ENCODE measurements at regions not wholly inside any gene's neighbourhood (a gene's known extent, or its start where the extent isn't known, plus 50 kb on each side); places are given as distances from the start of the nearest gene placed in this dataset.
"Not testable (repeated sequence)": the region's sequence is repeated elsewhere in the genome, so short reads cannot be mapped to it uniquely, and the experiment has no call there.

DNA sequence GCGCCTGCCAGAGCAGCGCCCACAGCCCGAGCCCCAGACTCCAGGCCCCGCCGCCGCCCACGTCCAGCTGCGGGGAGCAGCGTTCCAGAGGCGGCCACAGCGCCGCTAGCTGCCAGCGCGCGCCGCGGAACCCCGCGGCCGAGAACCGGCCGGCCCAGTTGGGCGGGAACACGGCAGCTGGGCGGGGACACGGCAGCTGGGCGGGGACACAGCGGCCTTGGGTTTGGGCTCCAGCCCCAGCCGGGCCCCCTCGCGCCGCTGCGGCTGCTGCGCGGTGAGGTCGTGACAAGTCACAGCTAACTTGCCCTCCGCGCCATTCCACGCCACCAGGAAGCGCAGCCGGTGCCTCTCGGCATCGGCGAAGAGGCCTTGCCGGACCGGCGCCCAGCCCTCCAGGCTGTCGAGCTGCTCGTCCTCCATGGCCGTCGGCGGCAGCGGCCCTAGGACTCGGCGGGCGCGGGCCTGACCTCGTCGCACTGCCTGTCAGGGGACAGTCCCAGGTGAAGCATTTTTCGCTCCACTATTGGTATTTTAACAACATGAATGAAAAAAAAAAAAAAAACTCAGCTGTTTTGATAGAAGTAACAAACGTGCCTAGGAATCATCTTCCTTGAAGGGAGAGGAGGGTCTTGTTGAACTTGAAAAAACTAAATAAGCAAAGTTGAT, 56.6 kb upstream of the GOLGA8N start:
- peak; percentile 2 for DNase-seq (ENCODE audit: low spot score)

DNA sequence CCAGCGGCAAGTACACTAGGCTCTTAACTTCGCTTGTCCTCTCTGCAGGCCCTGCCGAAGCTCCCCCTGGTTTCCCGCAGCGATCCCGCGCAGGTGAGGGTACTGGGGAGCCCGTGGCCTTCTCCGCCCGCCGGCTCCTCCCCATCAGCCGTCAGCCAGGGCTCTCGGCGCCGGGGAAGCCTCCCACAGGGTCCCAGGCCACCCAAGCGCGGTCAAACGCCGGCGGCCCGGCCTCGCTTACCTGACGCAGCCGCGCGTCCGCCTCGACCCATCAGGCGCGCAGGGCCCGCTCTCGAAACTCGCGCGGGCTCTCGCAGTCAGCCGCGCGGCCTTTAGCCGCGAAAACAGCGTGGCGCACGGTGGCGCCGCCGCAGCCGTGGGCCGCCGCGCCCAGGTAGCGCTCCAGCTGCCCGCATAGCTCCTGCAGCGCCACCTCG, 57.2 kb upstream of the GOLGA8N start:
- not testable (repeated sequence) for DNase-seq (ENCODE audit: low spot score)

DNA sequence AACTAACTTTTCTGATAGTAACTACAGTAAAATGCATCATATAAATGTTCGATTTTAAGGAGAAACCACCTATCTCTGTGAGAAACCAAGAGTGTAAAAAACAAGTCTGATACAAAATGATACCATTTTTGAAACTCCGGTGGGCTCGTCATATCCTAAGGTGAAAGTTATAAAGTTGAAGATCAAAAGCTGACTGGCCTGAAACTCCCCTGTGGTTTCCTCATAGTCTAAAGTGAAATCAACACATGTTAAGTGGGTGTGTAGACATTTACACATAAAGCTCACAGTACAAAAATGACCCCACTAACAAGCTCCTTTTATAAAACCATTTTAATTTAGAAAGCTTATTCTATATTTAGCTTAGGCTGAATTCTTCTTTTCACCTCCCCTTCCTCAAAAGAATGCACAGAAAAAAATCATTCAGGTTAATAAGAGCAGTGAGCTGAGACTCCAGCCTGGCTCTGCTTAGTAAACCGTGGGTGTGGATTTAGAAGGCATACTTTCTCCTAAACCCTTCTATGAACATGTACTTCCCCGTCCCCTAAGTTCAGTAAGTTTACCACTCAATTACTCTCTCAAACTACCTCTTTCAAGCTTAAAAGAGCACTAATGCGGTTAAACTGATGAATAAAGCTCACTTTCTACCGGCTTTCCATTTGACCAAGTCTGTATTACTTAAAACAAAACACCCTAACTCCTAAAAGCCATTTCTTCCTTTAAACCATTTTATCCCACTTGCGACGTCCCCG, 57.9 kb upstream of the GOLGA8N start:
- not testable (repeated sequence) for DNase-seq (ENCODE audit: low spot score)

DNA sequence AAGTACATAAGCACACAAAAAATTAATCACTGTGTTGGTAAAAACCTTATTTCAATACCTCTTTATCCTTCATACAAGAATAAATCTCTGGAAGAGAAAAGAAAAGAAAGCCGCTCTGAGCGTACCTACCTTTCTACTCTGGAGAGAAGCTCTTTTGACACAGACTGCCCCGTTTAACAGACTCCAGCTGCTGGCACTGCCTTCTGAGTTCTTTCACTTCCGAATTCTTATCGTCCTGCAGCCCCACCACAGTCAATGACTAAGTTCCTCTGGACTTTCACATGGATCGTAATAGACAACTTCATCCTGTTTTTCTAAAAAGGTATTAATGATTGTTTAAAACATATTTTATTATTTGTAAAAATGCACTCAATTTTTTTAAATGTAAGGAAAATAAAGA, 67.5 kb upstream of the GOLGA8O start:
- DNase-seq (ENCODE audit: low spot score): not testable (repeated sequence)

DNA sequence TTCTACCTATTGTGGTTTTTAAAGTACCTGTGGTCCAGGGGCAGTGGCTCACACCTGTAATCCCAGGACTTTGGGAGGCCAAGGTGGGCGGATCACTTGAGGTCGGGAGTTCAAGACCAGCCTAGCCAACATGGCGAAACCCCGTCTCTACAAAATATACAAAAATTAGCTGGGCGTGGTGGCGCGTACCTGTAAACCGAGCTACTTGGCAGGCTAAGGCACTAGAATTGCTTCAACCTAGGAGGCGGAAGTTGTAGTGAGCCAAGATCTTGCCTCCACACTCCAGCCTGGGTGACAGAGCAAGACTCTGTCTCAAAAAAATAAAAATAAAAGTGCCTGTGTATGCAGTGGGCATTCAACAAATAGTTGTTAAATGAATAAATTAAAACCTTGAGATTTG, 67.0 kb upstream of the GOLGA8O start:
- not testable (repeated sequence) for DNase-seq (ENCODE audit: low spot score)

DNA sequence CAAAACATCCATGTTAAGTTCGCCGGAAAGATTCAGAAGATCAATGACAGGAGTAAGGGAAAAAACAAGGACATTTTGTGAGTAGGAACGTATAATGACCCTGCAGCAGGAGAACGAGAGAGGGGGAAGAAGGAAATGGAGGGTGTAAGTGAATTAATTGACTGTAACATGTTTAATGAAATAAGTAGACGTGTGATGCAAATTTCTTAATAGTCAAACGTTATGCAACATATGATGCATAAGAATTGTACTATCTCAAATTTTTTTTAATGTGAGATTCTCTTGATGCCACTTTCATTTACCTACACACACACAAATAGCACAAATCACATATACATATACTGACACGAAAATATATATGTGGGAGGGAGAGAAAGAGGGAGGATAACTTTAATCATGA, 63.5 kb upstream of the GOLGA8O start:
- DNase-seq (ENCODE audit: low spot score): not testable (repeated sequence)

DNA sequence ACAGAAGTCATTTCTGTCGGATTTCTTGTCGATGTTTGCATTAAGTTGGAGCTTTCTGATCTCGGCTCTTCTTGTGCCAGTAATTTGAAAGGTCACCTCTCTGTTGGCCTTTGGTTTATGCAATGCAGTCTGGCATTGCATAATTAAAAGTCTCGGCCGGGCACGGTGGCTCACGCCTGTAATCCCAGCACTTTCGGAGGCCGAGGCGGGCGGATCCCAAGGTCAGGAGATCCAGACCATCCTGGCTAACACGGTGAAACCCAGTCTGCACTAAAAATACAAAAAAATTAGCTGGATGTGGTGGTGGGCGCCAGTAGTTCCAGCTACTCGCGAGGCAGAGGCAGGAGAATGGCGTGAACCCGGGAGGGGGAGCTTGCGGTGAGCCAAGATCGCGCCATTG, 62.6 kb upstream of the GOLGA8O start:
- DNase-seq (ENCODE audit: low spot score): not testable (repeated sequence)

DNA sequence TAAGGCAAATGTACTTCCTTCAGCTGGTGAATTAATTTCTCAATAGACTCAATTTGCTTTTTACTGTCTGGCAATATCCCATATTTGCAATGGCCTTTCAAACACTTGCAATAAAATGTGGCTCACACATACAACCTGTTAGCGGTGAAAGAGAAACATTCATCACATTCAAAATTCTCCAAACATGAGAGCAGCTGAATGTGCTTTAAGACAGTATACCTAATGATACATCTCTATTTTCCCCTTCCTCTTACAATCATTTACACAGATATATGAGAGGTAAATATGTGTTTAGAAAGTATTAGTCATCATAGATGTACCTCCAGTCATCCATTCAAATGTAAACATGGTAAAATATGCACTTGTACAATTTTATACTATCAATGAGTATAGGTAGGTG, 61.5 kb upstream of the GOLGA8O start:
- not testable (repeated sequence) for DNase-seq (ENCODE audit: low spot score)

DNA sequence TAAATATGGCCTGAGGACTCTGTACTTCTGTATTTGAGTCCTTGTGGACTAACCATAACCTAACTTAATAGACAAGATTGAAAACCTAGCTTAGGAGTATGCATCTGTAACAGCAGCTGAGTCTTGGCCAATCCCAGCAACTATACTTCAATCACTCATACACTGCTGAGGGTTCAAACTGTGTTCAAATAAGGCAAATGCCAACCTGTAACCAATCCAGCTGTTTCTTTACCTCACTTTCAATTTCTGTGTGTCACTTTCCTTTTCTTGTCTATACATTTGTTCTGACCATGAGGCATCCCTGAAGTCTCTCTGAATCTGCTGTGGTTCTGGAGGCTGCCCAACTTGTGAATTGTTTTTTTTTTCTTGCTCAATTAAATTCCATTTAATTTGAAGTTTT, 57.9 kb upstream of the GOLGA8O start:
- not testable (repeated sequence) for DNase-seq (ENCODE audit: low spot score)

DNA sequence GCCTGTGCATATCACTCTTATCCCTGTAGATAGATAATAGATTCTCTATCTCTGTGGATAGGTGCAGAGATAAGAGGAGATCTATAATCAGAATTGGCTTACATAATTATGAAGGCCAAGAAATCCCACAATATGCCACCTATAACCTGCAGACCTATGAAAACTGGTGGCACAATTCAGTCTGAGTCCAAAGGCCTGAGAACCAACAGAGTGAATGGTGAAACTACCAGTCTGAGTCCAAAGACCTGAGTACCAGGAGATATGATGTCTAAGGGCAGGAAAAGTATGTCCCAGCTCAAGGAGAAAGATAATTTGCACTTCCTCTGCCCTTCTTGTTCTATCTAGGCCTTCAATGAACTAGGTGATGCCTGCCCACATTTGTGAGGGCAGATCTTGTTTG, 54.6 kb upstream of the GOLGA8O start:
- DNase-seq (ENCODE audit: low spot score): not testable (repeated sequence)

DNA sequence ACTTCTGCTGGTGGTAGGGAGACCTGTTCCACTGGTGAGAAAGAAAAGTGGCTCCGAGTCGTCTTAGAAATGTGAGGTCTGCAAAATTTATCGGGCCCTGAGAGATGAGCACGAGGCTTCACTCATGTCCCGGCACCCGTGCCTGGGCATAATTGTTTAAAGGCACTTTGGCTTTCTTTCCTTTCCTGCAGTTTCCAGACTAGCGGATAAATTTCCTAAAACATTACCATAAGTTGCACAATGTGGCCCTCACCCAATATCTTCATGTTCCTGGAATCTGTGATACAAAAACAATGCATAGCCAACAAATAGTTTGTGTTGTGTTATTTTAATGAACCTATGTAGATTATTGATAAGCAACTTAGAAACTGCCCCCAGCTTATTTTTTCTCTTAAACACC, 52.6 kb upstream of the GOLGA8O start:
- DNase-seq (ENCODE audit: low spot score): not testable (repeated sequence)

DNA sequence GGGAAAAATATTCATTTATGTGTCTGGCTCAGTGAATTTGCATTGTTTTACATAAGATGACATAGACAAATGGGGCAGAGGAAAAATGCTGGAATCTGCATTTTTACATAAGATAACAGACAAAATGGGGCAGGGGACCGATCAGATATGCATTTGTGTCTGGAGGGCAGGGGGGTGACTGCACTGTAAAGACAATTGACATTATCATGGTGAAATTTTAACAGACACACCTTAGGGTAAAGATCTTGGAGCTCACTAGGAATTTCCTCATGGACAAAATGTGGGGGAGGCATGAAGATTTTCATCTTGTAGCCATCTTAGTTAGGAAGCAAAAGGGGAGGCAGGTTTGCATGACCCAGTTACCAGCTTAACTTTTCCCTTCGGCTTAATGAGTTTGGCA, 51.4 kb upstream of the GOLGA8O start:
- not testable (repeated sequence) for DNase-seq (ENCODE audit: low spot score)

DNA sequence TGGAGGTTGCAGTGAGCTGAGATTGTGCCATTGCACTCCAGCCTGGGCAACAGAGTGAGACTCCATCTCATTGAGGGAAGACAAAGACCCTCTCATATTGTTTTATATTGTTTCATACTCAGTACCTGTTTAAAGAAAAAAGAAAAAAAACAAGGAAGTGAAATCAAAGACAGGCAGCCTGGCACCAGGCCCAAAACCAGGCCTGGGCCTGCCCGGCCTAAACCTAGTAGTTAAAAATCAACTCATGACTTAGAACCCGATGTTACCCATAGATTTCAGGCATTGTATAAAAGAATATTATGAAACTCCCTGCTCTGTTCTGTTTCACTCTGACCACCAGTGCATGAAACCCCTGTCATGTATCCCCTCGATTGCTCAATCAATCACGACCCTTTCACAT, 50.2 kb upstream of the GOLGA8O start:
- not testable (repeated sequence) for DNase-seq (ENCODE audit: low spot score)

All from activated CD4-positive, alpha-beta T cell treated with anti-CD3 and anti-CD28 coated beads, Interleukin-2, Interleukin-4, amounts not matched to agents 100 ng/mL and 50 ng/mL, durations not matched to agents 16 hours and 8 hours (primary cell).